ENCODE measurements at regions not wholly inside any gene's neighbourhood (a gene's known extent, or its start where the extent isn't known, plus 50 kb on each side); places are given as distances from the start of the nearest gene placed in this dataset.

DNA sequence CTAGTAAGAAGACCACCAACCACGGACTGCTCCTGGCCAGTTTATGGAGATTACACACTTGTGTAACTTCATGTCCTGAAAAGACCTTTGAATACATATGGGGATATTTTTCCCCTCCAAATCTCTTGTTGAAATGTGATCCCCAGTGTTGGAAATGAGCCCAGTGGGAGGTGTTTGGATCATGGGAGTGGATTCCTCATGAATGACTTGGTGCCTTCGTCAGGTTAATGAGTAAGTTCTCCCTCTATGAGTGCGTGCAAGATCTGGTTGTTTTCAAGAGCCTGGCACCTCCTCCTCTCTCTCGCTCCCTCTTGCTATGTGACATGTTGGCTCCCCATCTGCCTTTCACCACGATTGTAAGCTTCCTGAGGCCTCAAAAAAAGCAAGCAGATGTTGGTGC, 769.0 kb upstream of the SLITRK1 start:
- Histone ChIP-seq H3K36me3 (no peaks in the 10 kb centered on the region), H3K4me1 (no peaks in the 10 kb centered on the region), H3K27me3 (no peaks in the 10 kb centered on the region), H3K27ac (no peak overlapping the region), H3K9ac (ENCODE audit: low read depth in 2 of 2, low read length in 2 of 2) (no peak overlapping the region), H3K4me3 (no peak overlapping the region), H3K9me3 (no peaks in the 10 kb centered on the region)
- DNase-seq: no peak
- TF ChIP-seq, protein P1, sequence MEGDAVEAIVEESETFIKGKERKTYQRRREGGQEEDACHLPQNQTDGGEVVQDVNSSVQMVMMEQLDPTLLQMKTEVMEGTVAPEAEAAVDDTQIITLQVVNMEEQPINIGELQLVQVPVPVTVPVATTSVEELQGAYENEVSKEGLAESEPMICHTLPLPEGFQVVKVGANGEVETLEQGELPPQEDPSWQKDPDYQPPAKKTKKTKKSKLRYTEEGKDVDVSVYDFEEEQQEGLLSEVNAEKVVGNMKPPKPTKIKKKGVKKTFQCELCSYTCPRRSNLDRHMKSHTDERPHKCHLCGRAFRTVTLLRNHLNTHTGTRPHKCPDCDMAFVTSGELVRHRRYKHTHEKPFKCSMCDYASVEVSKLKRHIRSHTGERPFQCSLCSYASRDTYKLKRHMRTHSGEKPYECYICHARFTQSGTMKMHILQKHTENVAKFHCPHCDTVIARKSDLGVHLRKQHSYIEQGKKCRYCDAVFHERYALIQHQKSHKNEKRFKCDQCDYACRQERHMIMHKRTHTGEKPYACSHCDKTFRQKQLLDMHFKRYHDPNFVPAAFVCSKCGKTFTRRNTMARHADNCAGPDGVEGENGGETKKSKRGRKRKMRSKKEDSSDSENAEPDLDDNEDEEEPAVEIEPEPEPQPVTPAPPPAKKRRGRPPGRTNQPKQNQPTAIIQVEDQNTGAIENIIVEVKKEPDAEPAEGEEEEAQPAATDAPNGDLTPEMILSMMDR (IDR thresholded peaks at IDR 0.05): no peak
- intact Hi-C loops (cut with DNase I): no loop called here

DNA sequence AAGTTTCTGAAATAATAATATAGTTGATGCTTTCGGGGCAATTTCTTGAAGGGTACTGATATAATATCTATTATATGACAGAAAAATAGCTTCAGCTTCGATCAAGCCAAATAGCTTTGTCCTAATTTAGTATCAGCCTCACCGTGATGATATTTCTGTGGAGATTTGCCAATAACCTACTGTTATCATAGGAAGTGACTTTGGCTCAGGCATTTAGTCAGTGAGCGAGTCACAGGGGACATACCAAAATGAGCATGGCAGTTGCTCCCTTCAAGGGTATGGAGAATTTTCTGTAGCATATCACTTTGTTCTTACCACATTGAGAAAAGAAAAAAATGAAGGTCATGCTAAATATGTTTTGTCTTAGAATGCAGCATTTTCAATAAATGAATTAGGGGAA, 767.6 kb upstream of the SLITRK1 start:
- Histone ChIP-seq H3K27ac (no peak overlapping the region), H3K9ac (ENCODE audit: low read depth in 2 of 2, low read length in 2 of 2) (no peak overlapping the region), H3K36me3 (no peaks in the 10 kb centered on the region), H3K4me3 (no peak overlapping the region), H3K27me3 (no peaks in the 10 kb centered on the region), H3K4me1 (no peaks in the 10 kb centered on the region), H3K9me3 (no peaks in the 10 kb centered on the region)
- TF ChIP-seq, protein P1 (IDR thresholded peaks at IDR 0.05): no peak
- no peak for DNase-seq
- intact Hi-C loops (cut with DNase I): no loop called here

DNA sequence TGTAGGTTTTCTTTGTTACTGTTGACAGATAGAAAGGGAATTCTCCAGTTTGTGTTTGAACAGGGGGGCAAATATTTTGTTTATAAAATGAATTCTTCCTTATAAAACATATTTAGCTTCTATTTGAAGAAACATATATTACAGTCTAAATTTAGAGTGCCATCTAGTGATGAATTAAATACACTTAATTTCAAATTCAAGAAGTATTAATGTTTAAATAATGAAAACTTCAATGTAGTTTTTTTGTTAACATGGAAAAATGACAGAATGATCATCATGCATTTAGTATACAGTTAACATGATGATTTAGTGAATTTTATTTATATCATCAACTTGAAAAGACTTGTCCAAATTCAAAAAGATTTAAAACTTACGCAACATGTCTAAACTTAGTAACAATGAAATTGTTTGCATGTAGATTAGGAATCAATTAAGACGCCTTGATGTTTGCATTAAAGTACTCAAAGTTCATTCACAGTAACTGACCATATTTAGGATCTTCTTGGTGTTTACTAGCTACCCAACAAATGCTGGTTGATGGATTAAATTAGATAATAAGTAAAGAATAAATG, 765.9 kb upstream of the SLITRK1 start:
- no peak for DNase-seq
- intact Hi-C loops (cut with DNase I): no loop called here
- TF ChIP-seq, protein P1 (IDR thresholded peaks at IDR 0.05): no peak
- Histone ChIP-seq H3K9me3 (no peaks in the 10 kb centered on the region), H3K9ac (ENCODE audit: low read depth in 2 of 2, low read length in 2 of 2) (no peak overlapping the region), H3K4me1 (no peaks in the 10 kb centered on the region), H3K27me3 (no peaks in the 10 kb centered on the region), H3K27ac (no peak overlapping the region), H3K4me3 (no peak overlapping the region), H3K36me3 (no peaks in the 10 kb centered on the region)

DNA sequence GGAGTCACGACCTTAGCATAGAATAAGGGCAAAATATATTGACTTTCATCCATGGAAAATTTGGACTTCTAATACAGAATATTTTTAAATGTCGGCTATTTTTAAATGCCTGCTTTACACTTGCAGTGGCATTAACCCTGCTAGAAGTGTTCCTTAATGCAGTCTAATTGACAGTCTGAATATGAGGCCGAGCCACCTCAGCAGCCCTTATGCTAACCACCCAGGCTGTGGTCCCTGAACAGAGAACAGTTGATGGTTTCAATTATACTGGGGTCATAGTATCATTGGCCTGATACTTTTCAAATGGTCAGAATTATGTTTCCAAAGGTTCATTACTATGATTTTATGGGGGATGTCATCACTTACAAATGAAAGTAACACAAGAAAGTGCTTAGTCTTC, 764.7 kb upstream of the SLITRK1 start:
- no peaks in the 10 kb centered on the region for H3K9me3 ChIP-seq
- TF ChIP-seq, protein P1 (IDR thresholded peaks at IDR 0.05): no peak
- H3K9ac ChIP-seq (ENCODE audit: low read depth in 2 of 2, low read length in 2 of 2): no peak overlapping the region
- H3K27me3 ChIP-seq: no peaks in the 10 kb centered on the region
- H3K4me3 ChIP-seq: no peak overlapping the region
- H3K36me3 ChIP-seq: no peaks in the 10 kb centered on the region
- no peak overlapping the region for H3K27ac ChIP-seq
- DNase-seq: no peak
- intact Hi-C loops (cut with DNase I): no loop called here
- H3K4me1 ChIP-seq: no peaks in the 10 kb centered on the region

DNA sequence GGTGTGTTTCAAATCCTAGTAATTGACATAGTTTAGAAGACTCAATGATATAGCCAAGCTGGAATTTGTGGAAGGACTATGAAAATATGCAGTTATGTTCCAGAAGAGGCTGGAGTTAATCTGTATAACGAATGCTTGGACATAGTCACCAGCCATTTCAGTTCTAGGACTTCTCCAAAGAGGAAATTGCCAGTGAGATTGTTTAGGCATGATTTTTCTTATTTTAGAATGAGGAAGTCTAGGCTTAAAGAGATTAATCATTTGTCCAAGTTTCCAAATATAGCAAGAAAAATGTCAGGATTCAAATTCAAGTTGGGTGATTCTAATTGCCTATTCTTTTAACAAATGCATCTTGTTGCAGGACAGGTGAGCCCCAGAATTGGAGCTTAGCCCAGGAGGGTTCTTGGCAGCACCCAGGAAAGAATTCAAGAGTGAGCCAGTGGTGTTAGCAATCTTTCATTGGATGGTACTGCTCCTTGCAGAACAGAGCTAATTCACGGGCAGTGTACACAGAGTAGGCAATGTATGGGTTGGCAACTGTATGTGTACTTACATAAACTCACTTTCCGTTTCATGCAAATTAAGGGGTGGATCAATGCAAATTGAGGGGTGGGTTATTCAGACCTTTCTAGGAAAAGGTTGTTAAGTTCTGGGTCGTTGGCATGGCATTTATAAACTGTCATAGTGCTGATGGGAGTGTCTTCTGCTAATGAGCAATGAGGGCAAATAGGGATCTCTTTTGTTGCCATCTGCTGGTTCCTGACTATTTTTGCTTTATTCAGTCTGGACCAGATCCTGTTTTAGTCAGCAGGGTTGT, 763.1 kb upstream of the SLITRK1 start:
- Histone ChIP-seq H3K36me3 (no peaks in the 10 kb centered on the region), H3K4me1 (no peaks in the 10 kb centered on the region), H3K27me3 (no peaks in the 10 kb centered on the region), H3K9me3 (no peaks in the 10 kb centered on the region), H3K4me3 (no peak overlapping the region), H3K27ac (no peak overlapping the region), H3K9ac (ENCODE audit: low read depth in 2 of 2, low read length in 2 of 2) (no peak overlapping the region)
- TF ChIP-seq, protein P1 (IDR thresholded peaks at IDR 0.05): no peak
- no peak for DNase-seq
- intact Hi-C loops (cut with DNase I): no loop called here
